Naive thymus-derived CD4-positive, alpha-beta T cell (primary cell): ENCODE measurements at regions not wholly inside any gene's neighbourhood (a gene's known extent, or its start where the extent isn't known, plus 50 kb on each side); places are given as distances from the start of the nearest gene placed in this dataset.

Source experiments
- ATAC-seq: fragments of 150-1000 bp; cut with Tn5 transposase; 2 replicates; pipeline ENCODE4 v1.10.0; 2021; ENCODE audit warnings: mild to moderate bottlenecking, moderate library complexity
- CTCF ChIA-PET: fragments of 350-600 bp; sonication (Branson Sonifier 250); formaldehyde crosslinking; loops from one replicate; lab custom pipeline; 2021; ENCODE audit warnings: antibody characterized with exemption; lab: Charles Lee
- POLR2A ChIA-PET: fragments of 350-600 bp; sonication (Branson Sonifier 250); formaldehyde crosslinking; loops from one replicate; lab custom pipeline; 2021; ENCODE audit warnings: antibody characterized with exemption, inconsistent platforms; lab: Charles Lee
- DNase-seq, 9 donors: peaks; one replicate each; pipeline versions ENCODE4 v3.0.0 to v3.0.0-alpha.2; 2020 to 2022; ENCODE audit warnings: mixed read lengths in 1 of 9
- H3K27ac ChIP-seq: one replicate; pipeline ENCODE4 v1.7.0; 2013; ENCODE audit warnings: mild to moderate bottlenecking, low read depth, low read length, moderate library complexity
- H3K27me3 ChIP-seq, 2 donors: one replicate each; pipeline ENCODE4 v1.7.0; 2013; ENCODE audit warnings: low read length in 2 of 2, mild to moderate bottlenecking in 2 of 2, moderate library complexity in 2 of 2; ENCODE audit not compliant: control insufficient read depth in 2 of 2, insufficient read depth in 2 of 2
- H3K36me3 ChIP-seq, 3 experiments: 1 replicate in 2 of 3; 2 replicates in 1 of 3; pipeline ENCODE4 v1.7.0; 2013; ENCODE audit warnings: low read length in 3 of 3, mild to moderate bottlenecking in 3 of 3, moderate library complexity in 1 of 3; ENCODE audit not compliant: insufficient read depth in 3 of 3, control insufficient read depth in 2 of 3
- H3K4me1 ChIP-seq, 2 donors: one replicate each; pipeline ENCODE4 v1.7.0; 2013; ENCODE audit warnings: low read length in 2 of 2, mild to moderate bottlenecking in 2 of 2, moderate library complexity in 1 of 2; ENCODE audit not compliant: control insufficient read depth in 2 of 2, insufficient read depth in 2 of 2
- H3K4me3 ChIP-seq: 2 replicates; pipeline ENCODE4 v1.7.0; 2013; ENCODE audit warnings: mild to moderate bottlenecking, low read length
- H3K9me3 ChIP-seq, 3 experiments: 1 replicate in 2 of 3; 2 replicates in 1 of 3; pipeline ENCODE4 v1.7.0; 2013; ENCODE audit warnings: low read length in 3 of 3; ENCODE audit not compliant: control insufficient read depth in 2 of 3
- H3K27ac Mint-ChIP-seq, 9 donors: one replicate each; pipeline ENCODE4 v1.8.0; 2020 to 2022; ENCODE audit warnings: mixed read lengths in 9 of 9, mild to moderate bottlenecking in 8 of 9, moderate library complexity in 5 of 9, inconsistent platforms in 2 of 9
- H3K27me3 Mint-ChIP-seq, 5 donors: one replicate each; pipeline ENCODE4 v1.8.0; 2021 to 2022; ENCODE audit warnings: mixed read lengths in 5 of 5, mild to moderate bottlenecking in 1 of 5
- H3K36me3 Mint-ChIP-seq, 5 donors: one replicate each; pipeline ENCODE4 v1.8.0; 2020 to 2022; ENCODE audit warnings: mixed read lengths in 5 of 5, mild to moderate bottlenecking in 3 of 5, inconsistent platforms in 1 of 5
- H3K4me1 Mint-ChIP-seq, 7 donors: one replicate each; pipeline ENCODE4 v1.8.0; 2020 to 2022; ENCODE audit warnings: mixed read lengths in 7 of 7, mild to moderate bottlenecking in 3 of 7, inconsistent platforms in 1 of 7
- H3K4me3 Mint-ChIP-seq, 10 donors: one replicate each; pipeline ENCODE4 v1.8.0; 2020 to 2022; ENCODE audit warnings: mild to moderate bottlenecking in 10 of 10, mixed read lengths in 10 of 10, moderate library complexity in 6 of 10, inconsistent platforms in 2 of 10
- H3K9me3 Mint-ChIP-seq, 11 donors: one replicate each; pipeline ENCODE4 v1.8.0; 2020 to 2022; ENCODE audit warnings: mixed read lengths in 11 of 11, mild to moderate bottlenecking in 4 of 11, inconsistent platforms in 1 of 11, moderate library complexity in 1 of 11
- intact Hi-C, 2 donors: fragments of 100-400 bp; cut with micrococcal nuclease; formaldehyde crosslinking; loops; one replicate each; pipeline ENCODE4 v1.15.1; 2023

- intact Hi-C loops, result no loop called here
- H3K9me3 ChIP-seq, result no peaks in the 10 kb centered on the region
- DNase-seq, result no peak
- H3K27me3 Mint-ChIP-seq, result peaks cover 0 to 5% (median 0%) of the 10 kb centered on the region in 5 donors
- no peak overlapping the region for H3K27ac ChIP-seq
- no peak overlapping the region for H3K27ac Mint-ChIP-seq
- ChIA-PET CTCF (no interaction called here), POLR2A (no interaction called here)
- no peak overlapping the region for H3K4me3 Mint-ChIP-seq
- H3K36me3 ChIP-seq, result no peaks in the 10 kb centered on the region
- H3K4me1 Mint-ChIP-seq, result no peaks in the 10 kb centered on the region
- H3K4me1 ChIP-seq, result no peaks in the 10 kb centered on the region
- no peak overlapping the region for H3K4me3 ChIP-seq
- no peaks in the 10 kb centered on the region for H3K9me3 Mint-ChIP-seq
- H3K27me3 ChIP-seq, result no peaks in the 10 kb centered on the region
- ATAC-seq, result no peak
- no peaks in the 10 kb centered on the region for H3K36me3 Mint-ChIP-seq
These were observed 213.9 kb upstream of the SHH start for GRCh38 chr7:156026076-156026600.

GRCh38 chr7:156025675-156026074 lies 213.4 kb upstream of the SHH start:
- H3K36me3 Mint-ChIP-seq, result no peaks in the 10 kb centered on the region
- no peak overlapping the region for H3K4me3 Mint-ChIP-seq
- no peaks in the 10 kb centered on the region for H3K36me3 ChIP-seq
- no peak for ATAC-seq
- no peak overlapping the region for H3K27ac Mint-ChIP-seq
- H3K27me3 Mint-ChIP-seq, result peaks cover 0 to 5% (median 0%) of the 10 kb centered on the region in 5 donors
- H3K4me1 Mint-ChIP-seq, result no peaks in the 10 kb centered on the region
- intact Hi-C loops, result no loop called here
- H3K9me3 Mint-ChIP-seq, result no peaks in the 10 kb centered on the region
- ChIA-PET POLR2A (no interaction called here), CTCF (no interaction called here)
- no peak overlapping the region for H3K4me3 ChIP-seq
- H3K27me3 ChIP-seq, result no peaks in the 10 kb centered on the region
- no peaks in the 10 kb centered on the region for H3K9me3 ChIP-seq
- no peaks in the 10 kb centered on the region for H3K4me1 ChIP-seq
- DNase-seq, result no peak
- no peak overlapping the region for H3K27ac ChIP-seq

GRCh38 chr7:156024201-156024600 lies 211.9 kb upstream of the SHH start:
- DNase-seq (no peak), ATAC-seq (no peak)
- POLR2A ChIA-PET, result no interaction called here
- no peaks in the 10 kb centered on the region for H3K4me1 ChIP-seq
- intact Hi-C loops, result no loop called here
- no peak overlapping the region for H3K27ac ChIP-seq
- H3K9me3 Mint-ChIP-seq, result peaks cover 0 to 2% (median 0%) of the 10 kb centered on the region in 11 donors
- H3K27me3 Mint-ChIP-seq, result peaks cover 0 to 10% (median 0%) of the 10 kb centered on the region in 5 donors
- H3K27me3 ChIP-seq, result no peaks in the 10 kb centered on the region
- CTCF ChIA-PET, result no interaction called here
- no peaks in the 10 kb centered on the region for H3K9me3 ChIP-seq
- H3K4me3 Mint-ChIP-seq, result no peak overlapping the region
- H3K36me3 ChIP-seq, result no peaks in the 10 kb centered on the region
- no peaks in the 10 kb centered on the region for H3K36me3 Mint-ChIP-seq
- H3K27ac Mint-ChIP-seq, result no peak overlapping the region
- peaks cover 0 to 3% (median 0%) of the 10 kb centered on the region in 7 donors for H3K4me1 Mint-ChIP-seq
- H3K4me3 ChIP-seq, result no peak overlapping the region

GRCh38 chr7:156022483-156023459 lies 210.5 kb upstream of the SHH start:
- no peak overlapping the region for H3K27ac Mint-ChIP-seq
- Histone ChIP-seq H3K36me3 (no peaks in the 10 kb centered on the region), H3K27me3 (no peaks in the 10 kb centered on the region), H3K4me1 (no peaks in the 10 kb centered on the region), H3K4me3 (no peak overlapping the region), H3K27ac (no peak overlapping the region), H3K9me3 (no peaks in the 10 kb centered on the region)
- no peak for DNase-seq
- peaks cover 0 to 3% (median 0%) of the 10 kb centered on the region in 7 donors for H3K4me1 Mint-ChIP-seq
- ChIA-PET CTCF (interaction anchor here (0.5 kb wide), 1 partner anchor 26 kb away, joined by 3 read pairs; no protein-coding TSS in a partner anchor), POLR2A (no interaction called here)
- no peak overlapping the region for H3K4me3 Mint-ChIP-seq
- H3K36me3 Mint-ChIP-seq, result no peaks in the 10 kb centered on the region
- H3K9me3 Mint-ChIP-seq, result peaks cover 0 to 4% (median 0%) of the 10 kb centered on the region in 11 donors
- ATAC-seq, result no peak
- H3K27me3 Mint-ChIP-seq, result peaks cover 0 to 10% (median 4%) of the 10 kb centered on the region in 5 donors
- intact Hi-C loops, result no loop called here

GRCh38 chr7:156021471-156021870 lies 209.2 kb upstream of the SHH start:
- no peak for ATAC-seq
- Histone ChIP-seq H3K4me3 (no peak overlapping the region), H3K4me1 (no peaks in the 10 kb centered on the region), H3K27me3 (no peaks in the 10 kb centered on the region), H3K27ac (no peak overlapping the region), H3K9me3 (no peaks in the 10 kb centered on the region), H3K36me3 (no peaks in the 10 kb centered on the region)
- intact Hi-C loops, result no loop called here
- Mint-ChIP-seq H3K9me3 (peaks cover 0 to 4% (median 0%) of the 10 kb centered on the region in 11 donors), H3K27me3 (peaks cover 0 to 10% (median 6%) of the 10 kb centered on the region in 5 donors), H3K27ac (no peak overlapping the region), H3K4me3 (no peak overlapping the region), H3K36me3 (no peaks in the 10 kb centered on the region), H3K4me1 (peaks cover 0 to 3% (median 0%) of the 10 kb centered on the region in 7 donors)
- no peak for DNase-seq
- ChIA-PET CTCF (no interaction called here), POLR2A (no interaction called here)

GRCh38 chr7:156020566-156020965 lies 208.3 kb upstream of the SHH start:
- CTCF ChIA-PET, result no interaction called here
- POLR2A ChIA-PET, result no interaction called here

More at GRCh38 chr7:156020566-156020965, 208.3 kb upstream of the SHH start:
- DNase-seq (no peak), ATAC-seq (no peak)
- H3K27ac ChIP-seq, result no peak overlapping the region
- no peak overlapping the region for H3K4me3 Mint-ChIP-seq
- no peaks in the 10 kb centered on the region for H3K27me3 ChIP-seq
- peaks cover 0 to 3% (median 0%) of the 10 kb centered on the region in 7 donors for H3K4me1 Mint-ChIP-seq
- H3K9me3 Mint-ChIP-seq, result peaks cover 0 to 4% (median 0%) of the 10 kb centered on the region in 11 donors
- H3K27ac Mint-ChIP-seq, result no peak overlapping the region
- peaks cover 0 to 10% (median 6%) of the 10 kb centered on the region in 5 donors for H3K27me3 Mint-ChIP-seq
- no peak overlapping the region for H3K4me3 ChIP-seq
- H3K36me3 ChIP-seq, result no peaks in the 10 kb centered on the region
- intact Hi-C loops, result no loop called here
- H3K4me1 ChIP-seq, result no peaks in the 10 kb centered on the region
- H3K9me3 ChIP-seq, result no peaks in the 10 kb centered on the region
- no peaks in the 10 kb centered on the region for H3K36me3 Mint-ChIP-seq
